Esophagus muscularis mucosa (tissue), 3 donors: ENCODE measurements at regions not wholly inside any gene's neighbourhood (a gene's known extent, or its start where the extent isn't known, plus 50 kb on each side); places are given as distances from the start of the nearest gene placed in this dataset.

Source experiments
- POLR2AphosphoS5 ChIP-seq, 2 donors: sonication (generic); formaldehyde crosslinking; IDR thresholded peaks; one replicate each; pipeline ENCODE4 v1.6.1; 2017; ENCODE audit warnings: antibody characterized with exemption in 2 of 2
- TF ChIP-seq, protein P1 (sequence below), 3 experiments: fragments of 200-600 bp in 2 of 3; fragments of 450-650 bp in 1 of 3; sonication (generic) in 2 of 3; IDR thresholded peaks; one replicate each; pipeline ENCODE4 v1.5.1; 2017 to 2019; ENCODE audit warnings: antibody characterized with exemption in 3 of 3, mild to moderate bottlenecking in 2 of 3, moderate library complexity in 1 of 3

GRCh38 chr2:18077231-18077630 lies 198.8 kb downstream of the KCNS3 start:
- TF ChIP-seq, protein P1, sequence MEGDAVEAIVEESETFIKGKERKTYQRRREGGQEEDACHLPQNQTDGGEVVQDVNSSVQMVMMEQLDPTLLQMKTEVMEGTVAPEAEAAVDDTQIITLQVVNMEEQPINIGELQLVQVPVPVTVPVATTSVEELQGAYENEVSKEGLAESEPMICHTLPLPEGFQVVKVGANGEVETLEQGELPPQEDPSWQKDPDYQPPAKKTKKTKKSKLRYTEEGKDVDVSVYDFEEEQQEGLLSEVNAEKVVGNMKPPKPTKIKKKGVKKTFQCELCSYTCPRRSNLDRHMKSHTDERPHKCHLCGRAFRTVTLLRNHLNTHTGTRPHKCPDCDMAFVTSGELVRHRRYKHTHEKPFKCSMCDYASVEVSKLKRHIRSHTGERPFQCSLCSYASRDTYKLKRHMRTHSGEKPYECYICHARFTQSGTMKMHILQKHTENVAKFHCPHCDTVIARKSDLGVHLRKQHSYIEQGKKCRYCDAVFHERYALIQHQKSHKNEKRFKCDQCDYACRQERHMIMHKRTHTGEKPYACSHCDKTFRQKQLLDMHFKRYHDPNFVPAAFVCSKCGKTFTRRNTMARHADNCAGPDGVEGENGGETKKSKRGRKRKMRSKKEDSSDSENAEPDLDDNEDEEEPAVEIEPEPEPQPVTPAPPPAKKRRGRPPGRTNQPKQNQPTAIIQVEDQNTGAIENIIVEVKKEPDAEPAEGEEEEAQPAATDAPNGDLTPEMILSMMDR (IDR thresholded peaks at IDR 0.05): no peak
- TF ChIP-seq POLR2AphosphoS5 (IDR thresholded peaks at IDR 0.05): no peak
